ENCODE measurements at regions not wholly inside any gene's neighbourhood (a gene's known extent, or its start where the extent isn't known, plus 50 kb on each side); places are given as distances from the start of the nearest gene placed in this dataset.
"Not testable (repeated sequence)": the region's sequence is repeated elsewhere in the genome, so short reads cannot be mapped to it uniquely, and the experiment has no call there.

GRCh38 chr3:144692488-144692887 is 720.9 kb downstream of the DIPK2A start:
- no peak for DNase-seq
- Histone ChIP-seq H3K9me3 (ENCODE audit: control insufficient read depth, low read depth, low read length) (no peaks in the 10 kb centered on the region), H3K27ac (ENCODE audit: low read length) (no peak overlapping the region), H3K27me3 (ENCODE audit: control insufficient read depth, insufficient read depth, low read length) (no peaks in the 10 kb centered on the region), H3K36me3 (ENCODE audit: control insufficient read depth, insufficient read depth, low read length) (no peaks in the 10 kb centered on the region), H3K4me3 (ENCODE audit: low read length) (no peak overlapping the region), H3K4me1 (ENCODE audit: control insufficient read depth, insufficient read depth, low read length) (no peaks in the 10 kb centered on the region)
- no CpG with 5 or more reads among the region's 4 CpGs for WGBS (ENCODE audit: insufficient coverage, low lambda C conversion rate)

GRCh38 chr3:144708437-144708836 is 736.8 kb downstream of the DIPK2A start:
- H3K36me3 ChIP-seq (ENCODE audit: control insufficient read depth, insufficient read depth, low read length) = no peaks in the 10 kb centered on the region
- H3K27ac ChIP-seq (ENCODE audit: low read length) = no peak overlapping the region
- no peak for DNase-seq
- H3K4me1 ChIP-seq (ENCODE audit: control insufficient read depth, insufficient read depth, low read length) = no peaks in the 10 kb centered on the region
- no peaks in the 10 kb centered on the region for H3K9me3 ChIP-seq (ENCODE audit: control insufficient read depth, low read depth, low read length)
- no CpG with 5 or more reads among the region's 1 CpG for WGBS (ENCODE audit: insufficient coverage, low lambda C conversion rate)
- H3K4me3 ChIP-seq (ENCODE audit: low read length) = no peak overlapping the region
- no peaks in the 10 kb centered on the region for H3K27me3 ChIP-seq (ENCODE audit: control insufficient read depth, insufficient read depth, low read length)

GRCh38 chr3:144737281-144737680 is 765.7 kb downstream of the DIPK2A start:
- no peak overlapping the region for H3K27ac ChIP-seq (ENCODE audit: low read length)
- no peaks in the 10 kb centered on the region for H3K9me3 ChIP-seq (ENCODE audit: control insufficient read depth, low read depth, low read length)
- WGBS (ENCODE audit: insufficient coverage, low lambda C conversion rate) = 100% methylated on average over 1 of the region's 7 CpGs
- H3K27me3 ChIP-seq (ENCODE audit: control insufficient read depth, insufficient read depth, low read length) = no peaks in the 10 kb centered on the region
- no peak overlapping the region for H3K4me3 ChIP-seq (ENCODE audit: low read length)
- DNase-seq = no peak
- no peaks in the 10 kb centered on the region for H3K4me1 ChIP-seq (ENCODE audit: control insufficient read depth, insufficient read depth, low read length)
- no peaks in the 10 kb centered on the region for H3K36me3 ChIP-seq (ENCODE audit: control insufficient read depth, insufficient read depth, low read length)

GRCh38 chr3:144743225-144743668 is 771.6 kb downstream of the DIPK2A start:
- H3K27ac ChIP-seq (ENCODE audit: low read length) = peak overlapping the region; percentile 68
- H3K4me3 ChIP-seq (ENCODE audit: low read length) = no peak overlapping the region
- no peaks in the 10 kb centered on the region for H3K36me3 ChIP-seq (ENCODE audit: control insufficient read depth, insufficient read depth, low read length)
- no peaks in the 10 kb centered on the region for H3K27me3 ChIP-seq (ENCODE audit: control insufficient read depth, insufficient read depth, low read length)
- WGBS (ENCODE audit: insufficient coverage, low lambda C conversion rate) = no CpG with 5 or more reads among the region's 1 CpG
- H3K9me3 ChIP-seq (ENCODE audit: control insufficient read depth, low read depth, low read length) = no peaks in the 10 kb centered on the region
- H3K4me1 ChIP-seq (ENCODE audit: control insufficient read depth, insufficient read depth, low read length) = peaks cover 10% of the 10 kb centered on the region
- peak; percentile 39 to 69 for DNase-seq

GRCh38 chr3:144744473-144744872 is 772.9 kb downstream of the DIPK2A start:
- no peaks in the 10 kb centered on the region for H3K9me3 ChIP-seq (ENCODE audit: control insufficient read depth, low read depth, low read length)
- H3K27me3 ChIP-seq (ENCODE audit: control insufficient read depth, insufficient read depth, low read length) = no peaks in the 10 kb centered on the region
- 93% methylated on average over 3 of the region's 4 CpGs for WGBS (ENCODE audit: insufficient coverage, low lambda C conversion rate)
- peaks cover 10% of the 10 kb centered on the region for H3K4me1 ChIP-seq (ENCODE audit: control insufficient read depth, insufficient read depth, low read length)
- no peak overlapping the region for H3K27ac ChIP-seq (ENCODE audit: low read length)
- no peak overlapping the region for H3K4me3 ChIP-seq (ENCODE audit: low read length)
- no peaks in the 10 kb centered on the region for H3K36me3 ChIP-seq (ENCODE audit: control insufficient read depth, insufficient read depth, low read length)
- DNase-seq = no peak

- no peaks in the 10 kb centered on the region for H3K27me3 ChIP-seq (ENCODE audit: control insufficient read depth, insufficient read depth, low read length)
- no peak overlapping the region for H3K4me3 ChIP-seq (ENCODE audit: low read length)
- peaks cover 3% of the 10 kb centered on the region for H3K9me3 ChIP-seq (ENCODE audit: control insufficient read depth, low read depth, low read length)
- no peak for DNase-seq
- peaks cover 10% of the 10 kb centered on the region for H3K4me1 ChIP-seq (ENCODE audit: control insufficient read depth, insufficient read depth, low read length)
- H3K27ac ChIP-seq (ENCODE audit: low read length) = no peak overlapping the region
- no peaks in the 10 kb centered on the region for H3K36me3 ChIP-seq (ENCODE audit: control insufficient read depth, insufficient read depth, low read length)
- no CpG with 5 or more reads among the region's 2 CpGs for WGBS (ENCODE audit: insufficient coverage, low lambda C conversion rate)
Measured at GRCh38 chr3:144746631-144747030, 775.0 kb downstream of the DIPK2A start.

- WGBS (ENCODE audit: insufficient coverage, low lambda C conversion rate) = no CpG with 5 or more reads among the region's 38 CpGs
- H3K9me3 ChIP-seq (ENCODE audit: control insufficient read depth, low read depth, low read length); H3K4me3 ChIP-seq (ENCODE audit: low read length); H3K36me3 ChIP-seq (ENCODE audit: control insufficient read depth, insufficient read depth, low read length); H3K27me3 ChIP-seq (ENCODE audit: control insufficient read depth, insufficient read depth, low read length); H3K4me1 ChIP-seq (ENCODE audit: control insufficient read depth, insufficient read depth, low read length); H3K27ac ChIP-seq (ENCODE audit: low read length); DNase-seq: not testable (repeated sequence)
Measured at GRCh38 chr3:144749536-144750253, 778.1 kb downstream of the DIPK2A start.

- H3K36me3 ChIP-seq (ENCODE audit: control insufficient read depth, insufficient read depth, low read length) = no peaks in the 10 kb centered on the region
- no peak overlapping the region for H3K4me3 ChIP-seq (ENCODE audit: low read length)
- no peak for DNase-seq
- H3K4me1 ChIP-seq (ENCODE audit: control insufficient read depth, insufficient read depth, low read length) = no peaks in the 10 kb centered on the region
- no peaks in the 10 kb centered on the region for H3K27me3 ChIP-seq (ENCODE audit: control insufficient read depth, insufficient read depth, low read length)
- WGBS (ENCODE audit: insufficient coverage, low lambda C conversion rate) = 100% methylated on average over 1 of the region's 3 CpGs
- no peak overlapping the region for H3K27ac ChIP-seq (ENCODE audit: low read length)
- peaks cover 12% of the 10 kb centered on the region for H3K9me3 ChIP-seq (ENCODE audit: control insufficient read depth, low read depth, low read length)
Measured at GRCh38 chr3:144754076-144754783, 782.6 kb downstream of the DIPK2A start.

GRCh38 chr3:144756704-144757440 is 785.2 kb downstream of the DIPK2A start:
- H3K27ac ChIP-seq (ENCODE audit: low read length) = no peak overlapping the region
- H3K4me1 ChIP-seq (ENCODE audit: control insufficient read depth, insufficient read depth, low read length) = no peaks in the 10 kb centered on the region
- H3K36me3 ChIP-seq (ENCODE audit: control insufficient read depth, insufficient read depth, low read length) = no peaks in the 10 kb centered on the region
- DNase-seq = no peak
- no peak overlapping the region for H3K4me3 ChIP-seq (ENCODE audit: low read length)
- peaks cover 9% of the 10 kb centered on the region for H3K9me3 ChIP-seq (ENCODE audit: control insufficient read depth, low read depth, low read length)
- no CpG with 5 or more reads among the region's 27 CpGs for WGBS (ENCODE audit: insufficient coverage, low lambda C conversion rate)
- H3K27me3 ChIP-seq (ENCODE audit: control insufficient read depth, insufficient read depth, low read length) = no peaks in the 10 kb centered on the region

GRCh38 chr3:144760831-144761230 is 789.2 kb downstream of the DIPK2A start:
- peak; percentile 30 to 37 for DNase-seq
- no CpG with 5 or more reads among the region's 2 CpGs for WGBS (ENCODE audit: insufficient coverage, low lambda C conversion rate)
- H3K36me3 ChIP-seq (ENCODE audit: control insufficient read depth, insufficient read depth, low read length) = no peaks in the 10 kb centered on the region
- no peaks in the 10 kb centered on the region for H3K4me1 ChIP-seq (ENCODE audit: control insufficient read depth, insufficient read depth, low read length)
- H3K27ac ChIP-seq (ENCODE audit: low read length) = no peak overlapping the region
- H3K4me3 ChIP-seq (ENCODE audit: low read length) = no peak overlapping the region
- peaks cover 9% of the 10 kb centered on the region for H3K9me3 ChIP-seq (ENCODE audit: control insufficient read depth, low read depth, low read length)
- H3K27me3 ChIP-seq (ENCODE audit: control insufficient read depth, insufficient read depth, low read length) = no peaks in the 10 kb centered on the region

Data from large intestine (tissue), 3 donors.